GM23248 (cell line): ENCODE measurements at regions not wholly inside any gene's neighbourhood (a gene's known extent, or its start where the extent isn't known, plus 50 kb on each side); places are given as distances from the start of the nearest gene placed in this dataset.

Experiments used
- DNase-seq: peaks from one replicate; pipeline ENCODE4 v3.0.0-alpha.2; 2015
- H2AFZ ChIP-seq: fragments of 200-600 bp; sonication (generic); 2 replicates; pipeline ENCODE4 v1.6.1; 2016; ENCODE audit warnings: antibody characterized with exemption
- H3F3A ChIP-seq: fragments of 200-600 bp; sonication (generic); 2 replicates; pipeline ENCODE4 v1.6.1; 2016; ENCODE audit warnings: mild to moderate bottlenecking, antibody characterized with exemption, mixed run types; ENCODE audit not compliant: insufficient read depth
- H3K27ac ChIP-seq: fragments of 200-600 bp; sonication (generic); 2 replicates; pipeline ENCODE4 v1.5.1; 2016; ENCODE audit warnings: mild to moderate bottlenecking
- H3K27me3 ChIP-seq: fragments of 200-600 bp; sonication (generic); replicated peaks from 2 replicates; pipeline ENCODE4 v1.6.1; 2016; ENCODE audit warnings: mild to moderate bottlenecking; ENCODE audit not compliant: insufficient read depth
- H3K36me3 ChIP-seq: fragments of 200-600 bp; sonication (generic); 2 replicates; pipeline ENCODE4 v1.6.1; 2016; ENCODE audit warnings: low read depth, mild to moderate bottlenecking
- H3K4me1 ChIP-seq: fragments of 200-600 bp; sonication (generic); 2 replicates; pipeline ENCODE4 v1.6.1; 2016; ENCODE audit warnings: mild to moderate bottlenecking; ENCODE audit not compliant: insufficient read depth
- H3K4me2 ChIP-seq: fragments of 200-600 bp; sonication (generic); one replicate; pipeline ENCODE4 v1.6.1; 2016; ENCODE audit warnings: mild to moderate bottlenecking; ENCODE audit not compliant: unreplicated experiment
- H3K4me3 ChIP-seq: fragments of 200-600 bp; sonication (generic); 2 replicates; pipeline ENCODE4 v1.5.1; 2016; ENCODE audit warnings: mild to moderate bottlenecking
- H3K79me2 ChIP-seq: fragments of 200-600 bp; sonication (generic); 2 replicates; pipeline ENCODE4 v1.6.1; 2016; ENCODE audit warnings: mild to moderate bottlenecking; ENCODE audit not compliant: insufficient read depth
- H3K9ac ChIP-seq: fragments of 200-600 bp; sonication (generic); 2 replicates; pipeline ENCODE4 v1.6.1; 2016; ENCODE audit warnings: mild to moderate bottlenecking
- H3K9me2 ChIP-seq: fragments of 200-600 bp; sonication (generic); 2 replicates; pipeline ENCODE4 v1.6.1; 2016; ENCODE audit warnings: mixed run types, mild to moderate bottlenecking, moderate library complexity; ENCODE audit not compliant: insufficient read depth
- H3K9me3 ChIP-seq: fragments of 200-600 bp; sonication (generic); one replicate; pipeline ENCODE4 v1.6.1; 2017; ENCODE audit warnings: low read depth
- H4K20me1 ChIP-seq: fragments of 200-600 bp; sonication (generic); 2 replicates; pipeline ENCODE4 v1.6.0; 2016; ENCODE audit not compliant: insufficient read depth
- EZH2 ChIP-seq: fragments of 200-600 bp; sonication (generic); IDR thresholded peaks from 2 replicates; pipeline ENCODE4 v1.6.1; 2018; ENCODE audit warnings: antibody characterized with exemption, mild to moderate bottlenecking; ENCODE audit not compliant: insufficient read depth, poor library complexity, severe bottlenecking
- EZH2phosphoT487 ChIP-seq: fragments of 200-600 bp; sonication (generic); IDR thresholded peaks from 2 replicates; pipeline ENCODE4 v1.6.1; 2018; ENCODE audit warnings: antibody characterized with exemption, moderate library complexity, mild to moderate bottlenecking, low read depth; ENCODE audit not compliant: insufficient read depth
- WGBS, 2 experiments: methylation state at CpG; one replicate each; pipeline ENCODE4 v1.1.6; 2015 to 2017; ENCODE audit warnings: low lambda C conversion rate in 2 of 2, low coverage in 1 of 2; ENCODE audit errors: missing lambda C conversion rate in 2 of 2; 5-methylcytosine and 5-hydroxymethylcytosine counted together
- in situ Hi-C: fragments of 300-500 bp; cut with MboI; formaldehyde crosslinking; loops from 2 replicates; pipeline ENCODE4 v1.15.0; 2020

DNA sequence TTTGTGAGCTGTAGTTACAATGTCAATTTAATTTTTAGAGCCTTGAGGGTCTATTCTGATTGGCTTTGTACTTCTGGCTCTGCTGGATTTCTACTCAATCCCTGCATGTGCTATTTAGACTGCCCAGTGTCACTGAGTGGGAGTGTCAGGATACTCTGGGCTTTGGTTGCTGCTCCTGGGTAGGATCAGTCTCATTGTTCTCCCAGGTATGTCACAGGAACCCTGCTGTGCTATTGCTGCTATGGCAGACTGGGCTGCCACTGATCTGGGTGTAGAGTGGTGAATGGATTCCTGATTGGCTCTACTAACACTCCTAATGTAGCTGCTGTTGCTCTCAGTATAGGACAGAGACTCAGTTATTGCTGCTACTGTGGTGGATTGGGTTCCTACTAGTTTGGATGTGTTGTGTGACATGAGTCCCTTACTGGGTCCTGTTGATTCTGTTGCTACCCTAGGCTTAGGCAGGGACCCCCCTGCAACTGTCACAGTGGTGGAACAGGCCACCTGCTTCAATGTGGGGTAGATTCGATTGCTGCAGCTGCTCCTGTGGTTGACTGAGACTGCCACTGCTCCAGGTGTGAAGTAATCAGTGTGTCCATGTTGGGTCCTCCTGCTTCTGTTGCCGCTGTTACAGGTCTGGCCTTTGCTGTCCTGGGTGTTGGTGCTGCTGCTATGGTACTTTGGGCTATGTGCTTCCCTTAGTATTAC, 707.8 kb upstream of the AMOT start:
- H3K9ac ChIP-seq = no peak overlapping the region
- H2AFZ ChIP-seq = no peak overlapping the region
- 89% methylated on average over 2 of the region's 2 CpGs for WGBS, 2 experiments
- H4K20me1 ChIP-seq = no peaks in the 10 kb centered on the region
- no peak overlapping the region for H3K4me3 ChIP-seq
- DNase-seq = no peak
- H3K27ac ChIP-seq = no peak overlapping the region
- no peaks in the 10 kb centered on the region for H3K9me2 ChIP-seq
- H3K27me3 ChIP-seq = no peaks in the 10 kb centered on the region
- no peaks in the 10 kb centered on the region for H3K4me1 ChIP-seq
- no peaks in the 10 kb centered on the region for H3K79me2 ChIP-seq
- in situ Hi-C loops = no loop called here
- no peaks in the 10 kb centered on the region for H3K36me3 ChIP-seq
- no peaks in the 10 kb centered on the region for H3F3A ChIP-seq
- no peaks in the 10 kb centered on the region for H3K9me3 ChIP-seq
- H3K4me2 ChIP-seq = no peak overlapping the region
- TF ChIP-seq EZH2 = no peak
- no peak for TF ChIP-seq EZH2phosphoT487

DNA sequence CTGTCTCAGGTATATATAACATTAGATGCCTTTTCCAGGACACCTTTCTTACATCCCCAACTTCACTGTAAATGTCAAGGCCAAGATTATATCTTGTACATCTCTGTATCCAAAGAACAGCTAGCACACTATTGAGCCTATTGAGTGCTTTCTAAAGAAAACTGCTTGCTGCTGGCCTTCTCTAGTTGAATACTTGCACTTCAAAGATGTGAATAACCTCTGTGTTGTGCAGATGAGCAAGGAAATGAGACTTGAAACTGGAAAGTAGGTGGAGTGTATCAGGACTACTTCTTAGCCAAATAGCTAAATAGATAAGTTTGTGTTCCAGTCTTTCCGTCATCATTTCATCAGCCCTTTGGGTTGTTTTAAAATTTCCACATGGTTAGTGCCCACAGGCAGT, 704.4 kb upstream of the AMOT start:
- no peaks in the 10 kb centered on the region for H3K79me2 ChIP-seq
- WGBS, 2 experiments = no CpG with 5 or more reads among the region's 1 CpG
- H3K9ac ChIP-seq = no peak overlapping the region
- H3K4me1 ChIP-seq = no peaks in the 10 kb centered on the region
- TF ChIP-seq EZH2 (no peak), EZH2phosphoT487 (no peak)
- H3K9me2 ChIP-seq = no peaks in the 10 kb centered on the region
- H3K4me2 ChIP-seq = no peak overlapping the region
- H3K4me3 ChIP-seq = no peak overlapping the region
- in situ Hi-C loops = no loop called here
- no peaks in the 10 kb centered on the region for H3F3A ChIP-seq
- no peak overlapping the region for H2AFZ ChIP-seq
- no peak for DNase-seq
- no peaks in the 10 kb centered on the region for H3K27me3 ChIP-seq
- no peaks in the 10 kb centered on the region for H3K9me3 ChIP-seq
- H3K27ac ChIP-seq = no peak overlapping the region
- no peaks in the 10 kb centered on the region for H3K36me3 ChIP-seq
- H4K20me1 ChIP-seq = no peaks in the 10 kb centered on the region

DNA sequence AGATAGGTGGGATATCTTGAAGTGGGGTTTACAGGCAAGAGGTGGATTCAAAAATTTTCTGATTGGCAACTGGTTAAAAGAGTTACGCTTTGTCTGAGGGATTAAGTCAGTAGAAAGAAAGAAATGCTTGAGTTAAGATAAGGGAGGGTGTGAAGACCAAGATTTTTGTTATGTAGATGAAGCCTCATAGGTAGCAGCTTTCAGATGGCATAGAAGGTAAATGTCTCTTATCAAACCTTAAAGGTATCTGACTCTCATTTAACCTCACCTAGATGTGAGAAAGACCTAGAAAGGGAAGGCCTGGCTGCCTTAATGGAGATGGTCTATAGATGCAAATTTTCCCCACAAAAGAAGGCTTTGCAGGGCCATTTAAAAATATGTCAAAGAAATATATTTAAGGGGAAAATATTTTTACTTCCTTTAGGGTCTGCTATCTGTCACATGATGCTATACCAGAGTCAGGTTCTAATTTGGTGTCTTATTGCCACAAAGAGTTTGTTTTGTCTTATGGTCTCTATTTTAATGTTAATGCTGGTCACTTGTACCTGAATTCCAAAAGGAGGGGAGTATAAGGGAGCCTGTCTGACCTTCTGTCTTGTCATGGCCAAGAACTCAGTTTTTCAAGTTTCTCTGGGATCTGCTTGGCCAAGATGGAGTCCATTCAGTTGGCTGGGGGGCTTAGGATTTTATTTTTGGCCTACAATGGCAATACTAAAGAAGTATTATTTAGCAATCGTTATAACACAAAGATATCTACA, 699.1 kb upstream of the AMOT start:
- H4K20me1 ChIP-seq = no peaks in the 10 kb centered on the region
- no peak overlapping the region for H3K4me2 ChIP-seq
- no peaks in the 10 kb centered on the region for H3K4me1 ChIP-seq
- in situ Hi-C loops = no loop called here
- WGBS, 2 experiments = 79 to 80% methylated on average over 2 of the region's 2 CpGs
- H3K9ac ChIP-seq = no peak overlapping the region
- TF ChIP-seq EZH2phosphoT487 = no peak
- TF ChIP-seq EZH2 = no peak
- H3K27ac ChIP-seq = no peak overlapping the region
- H2AFZ ChIP-seq = no peak overlapping the region
- no peaks in the 10 kb centered on the region for H3K27me3 ChIP-seq
- H3K4me3 ChIP-seq = no peak overlapping the region
- H3K36me3 ChIP-seq = no peaks in the 10 kb centered on the region
- H3K79me2 ChIP-seq = no peaks in the 10 kb centered on the region
- no peak for DNase-seq
- H3F3A ChIP-seq = no peaks in the 10 kb centered on the region
- H3K9me2 ChIP-seq = no peaks in the 10 kb centered on the region
- no peaks in the 10 kb centered on the region for H3K9me3 ChIP-seq

DNA sequence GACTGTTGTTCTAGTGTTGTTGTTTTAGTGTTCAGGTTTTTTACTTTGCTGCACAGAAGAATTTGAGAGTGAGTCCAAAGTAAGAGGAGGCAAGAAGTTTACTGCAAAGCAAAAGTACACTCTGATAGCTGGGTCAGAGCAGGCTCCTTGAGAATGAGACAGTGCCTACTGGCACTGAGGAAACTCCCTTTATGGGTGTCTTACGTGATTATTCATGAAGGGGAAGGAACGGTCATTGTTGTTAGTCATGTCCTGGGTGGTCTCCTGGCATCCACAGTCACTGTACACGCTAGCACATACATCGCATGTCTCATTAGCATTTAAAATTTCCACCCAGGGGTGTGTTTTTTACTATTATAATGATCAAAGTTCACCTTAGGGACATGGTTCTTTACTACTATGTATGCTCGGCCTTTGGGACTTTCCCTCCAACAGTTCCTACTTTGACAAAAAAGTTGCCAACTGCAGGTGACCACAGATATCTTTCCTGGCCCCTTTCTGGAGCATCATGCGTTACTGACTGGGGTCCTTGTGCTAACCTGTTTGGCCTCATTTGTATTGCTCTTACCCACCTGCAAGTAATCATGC, 688.9 kb upstream of the AMOT start:
- no peaks in the 10 kb centered on the region for H3K9me2 ChIP-seq
- H3K4me1 ChIP-seq = no peaks in the 10 kb centered on the region
- no peak overlapping the region for H3K4me2 ChIP-seq
- no peak for DNase-seq
- H3F3A ChIP-seq = no peaks in the 10 kb centered on the region
- 87 to 90% methylated on average over 4 to 6 of the region's 6 CpGs for WGBS, 2 experiments
- H2AFZ ChIP-seq = no peak overlapping the region
- no peak overlapping the region for H3K9ac ChIP-seq
- in situ Hi-C loops = no loop called here
- H3K4me3 ChIP-seq = no peak overlapping the region
- TF ChIP-seq EZH2 (no peak), EZH2phosphoT487 (no peak)
- H3K27me3 ChIP-seq = no peaks in the 10 kb centered on the region
- H3K9me3 ChIP-seq = no peaks in the 10 kb centered on the region
- no peaks in the 10 kb centered on the region for H3K79me2 ChIP-seq
- no peaks in the 10 kb centered on the region for H3K36me3 ChIP-seq
- H3K27ac ChIP-seq = no peak overlapping the region
- H4K20me1 ChIP-seq = no peaks in the 10 kb centered on the region
